PC-9 (cell line): ENCODE measurements at regions not wholly inside any gene's neighbourhood (a gene's known extent, or its start where the extent isn't known, plus 50 kb on each side); places are given as distances from the start of the nearest gene placed in this dataset.

ENCODE experiments used
- CTCF ChIP-seq: fragments of 200-600 bp; sonication (generic); conservative IDR thresholded peaks from 2 replicates; pipeline ENCODE4 v1.6.1; 2017; ENCODE audit warnings: mixed run types, antibody characterized with exemption, mild to moderate bottlenecking, moderate library complexity
- EZH2 ChIP-seq: fragments of 200-600 bp; sonication (generic); IDR thresholded peaks from 2 replicates; pipeline ENCODE4 v1.8.0; 2017; ENCODE audit warnings: antibody characterized with exemption, low read depth

GRCh38 chr16:86735727-86736126, 157.4 kb downstream of the FOXL1 start:
- TF ChIP-seq CTCF (no peak), EZH2 (no peak)
